ENCODE measurements at regions not wholly inside any gene's neighbourhood (a gene's known extent, or its start where the extent isn't known, plus 50 kb on each side); places are given as distances from the start of the nearest gene placed in this dataset.
A peak's percentile ranks its signal among the peaks of the same experiment; 100 is the strongest.

DNA sequence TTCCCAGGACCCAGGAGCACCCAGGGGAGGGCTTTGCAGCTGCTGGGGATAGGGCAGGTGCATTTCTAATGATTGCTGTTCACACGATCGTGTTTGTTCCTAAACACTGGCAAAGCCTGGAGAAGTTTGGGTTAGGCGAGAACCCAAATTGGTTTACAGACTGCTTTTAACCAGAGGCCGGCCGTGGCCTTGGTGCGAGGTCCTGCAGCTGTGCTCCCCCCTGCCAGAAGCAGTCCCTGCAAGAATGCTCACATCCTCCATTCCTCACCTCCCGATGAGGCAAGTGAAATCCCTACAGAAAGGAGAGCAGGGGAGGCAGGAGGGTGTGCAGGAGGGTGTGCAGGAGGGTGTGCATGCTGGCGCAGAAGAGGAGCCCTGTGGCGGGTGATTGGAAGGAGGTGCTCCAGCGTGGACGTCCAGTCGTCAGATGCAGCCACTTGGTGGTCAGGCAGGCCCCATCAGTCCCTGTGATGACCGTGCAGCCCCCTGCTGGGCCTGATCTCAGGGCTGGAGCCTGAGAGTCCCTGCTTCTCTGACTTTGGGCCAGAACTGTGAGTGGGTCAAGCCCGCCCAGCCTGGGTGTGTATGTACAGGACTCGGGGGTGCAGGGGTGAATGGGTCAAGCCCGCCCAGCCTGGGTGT lies 55.7 kb upstream of the FRMD1 start:
- DNase-seq (ENCODE audit: extremely low spot score) = no peak
- Histone ChIP-seq H3K36me3 (ENCODE audit: insufficient read depth) (no peaks in the 10 kb centered on the region), H3K27ac (ENCODE audit: low read depth) (no peak overlapping the region), H3K4me1 (ENCODE audit: insufficient read depth) (no peaks in the 10 kb centered on the region), H3K4me3 (ENCODE audit: low read depth, low read length) (no peak overlapping the region)
- 92% methylated on average over 16 of the region's 16 CpGs for WGBS

DNA sequence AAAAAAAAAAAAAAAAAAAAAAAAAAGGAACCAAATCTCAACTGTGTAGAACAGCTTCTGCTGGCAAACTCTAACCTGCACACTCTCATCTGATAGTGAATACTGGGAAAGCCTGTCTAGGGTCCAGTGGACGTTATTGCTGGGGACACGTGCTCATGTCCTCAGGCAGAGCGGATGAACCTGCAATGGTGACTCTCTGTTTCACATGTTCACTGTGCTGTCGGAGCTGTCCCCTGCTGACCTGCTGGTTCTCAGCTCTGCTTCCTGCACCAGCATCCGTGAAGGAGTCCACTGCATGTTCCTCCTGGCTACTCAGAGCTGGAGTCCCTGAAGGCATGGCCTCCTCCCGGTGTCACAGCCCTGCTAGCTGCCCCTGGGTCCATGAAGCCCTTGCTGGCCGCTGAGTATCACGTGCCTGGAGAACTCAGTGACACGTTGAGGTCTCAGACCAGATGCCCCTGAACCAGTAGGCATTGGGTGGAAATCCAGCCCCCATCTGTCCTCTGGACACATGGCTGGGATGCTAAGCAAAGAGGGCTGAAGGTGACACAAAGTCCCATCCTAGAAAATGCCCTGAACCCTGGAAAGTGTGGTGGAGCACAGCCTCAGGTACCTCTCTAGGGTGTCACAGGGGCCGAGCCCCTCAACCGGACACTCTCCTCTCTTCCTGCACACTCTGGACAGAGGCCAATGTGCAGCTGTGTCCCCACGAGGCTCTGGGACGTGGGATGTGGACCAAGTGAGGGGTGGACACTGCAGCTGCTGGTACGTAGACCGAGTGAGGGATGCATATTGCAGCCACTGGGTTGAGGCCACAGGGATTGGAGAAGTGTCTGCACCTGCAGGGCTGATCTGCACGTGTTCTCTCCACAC lies 54.9 kb upstream of the FRMD1 start:
- Histone ChIP-seq H3K4me3 (ENCODE audit: low read depth, low read length) (no peak overlapping the region), H3K4me1 (ENCODE audit: insufficient read depth) (no peaks in the 10 kb centered on the region), H3K36me3 (ENCODE audit: insufficient read depth) (no peaks in the 10 kb centered on the region), H3K27ac (ENCODE audit: low read depth) (no peak overlapping the region)
- DNase-seq (ENCODE audit: extremely low spot score) = no peak
- WGBS = 83% methylated on average over 16 of the region's 16 CpGs

DNA sequence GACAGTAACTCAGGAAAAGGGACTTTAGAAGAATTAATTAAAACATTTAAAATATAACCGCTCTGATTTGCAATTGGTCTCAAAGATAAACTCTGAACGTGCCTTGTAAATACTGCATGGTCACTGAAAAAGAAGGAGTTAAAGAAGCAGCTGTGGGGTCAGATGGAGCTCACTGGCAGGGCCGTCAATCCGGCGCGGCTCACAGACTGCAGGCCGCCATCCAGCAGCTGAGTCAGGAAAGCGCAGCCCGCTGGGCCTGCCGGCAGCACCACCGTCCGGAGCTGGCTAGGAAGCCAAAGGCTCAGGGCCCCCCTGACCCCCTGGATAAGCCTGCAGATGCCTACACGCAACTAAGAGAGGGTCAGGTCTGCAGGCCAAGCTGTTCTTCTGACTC lies 54.2 kb upstream of the FRMD1 start:
- Histone ChIP-seq H3K4me1 (ENCODE audit: insufficient read depth) (no peaks in the 10 kb centered on the region), H3K27ac (ENCODE audit: low read depth) (no peak overlapping the region), H3K4me3 (ENCODE audit: low read depth, low read length) (no peak overlapping the region), H3K36me3 (ENCODE audit: insufficient read depth) (no peaks in the 10 kb centered on the region)
- WGBS = 5% methylated on average over 13 of the region's 13 CpGs
- DNase-seq (ENCODE audit: extremely low spot score) = no peak

DNA sequence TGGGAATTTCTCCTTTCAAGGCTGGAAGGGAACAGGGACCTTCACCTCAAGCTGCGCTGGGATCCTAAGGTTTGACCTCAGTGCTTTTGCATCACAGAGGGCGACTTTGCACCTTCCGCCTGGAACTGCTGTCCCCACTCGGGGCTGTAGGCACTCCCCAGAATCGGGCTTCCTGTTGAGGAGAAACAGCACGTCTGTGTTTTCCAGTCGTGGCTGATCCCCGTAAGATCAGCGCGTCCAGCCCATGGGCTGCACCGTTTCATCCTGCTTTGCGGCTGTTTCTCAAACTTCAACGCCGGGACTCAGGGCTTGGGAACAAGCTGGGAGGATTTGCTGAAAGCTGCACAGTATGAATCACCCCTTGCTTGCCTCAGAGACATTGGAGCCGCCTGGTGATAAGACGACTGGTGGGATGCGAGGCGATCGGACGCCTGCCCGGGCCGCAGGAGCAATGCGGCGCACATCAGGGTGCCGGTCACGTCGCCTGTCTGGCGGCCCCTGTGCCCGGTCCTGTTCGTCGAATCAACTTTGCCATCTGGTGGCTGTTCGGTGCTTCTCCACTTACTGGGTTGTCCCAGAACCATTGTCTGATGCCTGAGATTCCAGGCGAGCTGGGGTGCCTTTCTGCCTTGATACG lies 53.6 kb upstream of the FRMD1 start:
- Histone ChIP-seq H3K36me3 (ENCODE audit: insufficient read depth) (no peaks in the 10 kb centered on the region), H3K4me1 (ENCODE audit: insufficient read depth) (no peaks in the 10 kb centered on the region), H3K4me3 (ENCODE audit: low read depth, low read length) (no peak overlapping the region), H3K27ac (ENCODE audit: low read depth) (no peak overlapping the region)
- 15% methylated on average over 34 of the region's 34 CpGs for WGBS
- peak; percentile 47 for DNase-seq (ENCODE audit: extremely low spot score)

- no peak for DNase-seq (ENCODE audit: extremely low spot score)
- no peaks in the 10 kb centered on the region for H3K4me1 ChIP-seq (ENCODE audit: insufficient read depth)
- no peak overlapping the region for H3K4me3 ChIP-seq (ENCODE audit: low read depth, low read length)
- H3K27ac ChIP-seq (ENCODE audit: low read depth) = no peak overlapping the region
- H3K36me3 ChIP-seq (ENCODE audit: insufficient read depth) = no peaks in the 10 kb centered on the region
- WGBS = 90% methylated on average over 20 of the region's 20 CpGs
These were observed 52.7 kb upstream of the FRMD1 start for GRCh38 chr6:168131464-168132415.

DNA sequence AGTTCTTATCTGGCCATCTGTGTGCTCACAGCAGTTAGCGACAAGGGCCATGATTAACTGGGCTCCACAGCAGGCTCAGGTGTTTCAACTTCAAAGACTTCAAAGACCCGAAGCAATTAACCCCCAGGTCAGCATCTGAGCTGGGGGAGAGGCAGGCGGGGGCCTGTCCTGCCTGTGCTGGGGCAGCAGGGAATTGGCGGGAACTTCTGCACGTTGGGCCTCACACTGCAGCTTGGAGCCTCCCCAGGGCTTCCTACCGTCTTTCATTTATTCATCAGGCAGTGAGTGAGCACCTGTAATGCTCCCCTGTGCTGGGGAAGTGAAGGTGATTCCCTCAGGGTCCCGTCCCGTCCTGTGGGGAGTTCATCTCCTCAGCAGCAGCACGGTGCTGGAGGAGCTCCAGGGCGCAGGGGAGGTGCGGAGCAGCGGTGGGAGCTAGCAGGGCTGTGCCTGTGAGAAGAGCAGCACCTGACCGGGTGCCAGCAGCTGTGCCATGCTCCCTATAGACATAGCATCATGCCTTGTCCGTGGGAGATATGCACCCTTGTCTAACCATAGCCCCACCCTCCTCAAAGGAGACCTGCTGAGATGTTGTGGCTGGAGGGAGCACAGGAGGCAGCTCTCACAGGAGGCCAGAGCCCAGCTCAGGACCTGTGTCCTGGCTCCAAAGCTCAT lies 51.8 kb upstream of the FRMD1 start:
- DNase-seq (ENCODE audit: extremely low spot score) = no peak
- no peak overlapping the region for H3K27ac ChIP-seq (ENCODE audit: low read depth)
- no peak overlapping the region for H3K4me3 ChIP-seq (ENCODE audit: low read depth, low read length)
- H3K36me3 ChIP-seq (ENCODE audit: insufficient read depth) = no peaks in the 10 kb centered on the region
- WGBS = 86% methylated on average over 14 of the region's 14 CpGs
- H3K4me1 ChIP-seq (ENCODE audit: insufficient read depth) = no peaks in the 10 kb centered on the region

DNA sequence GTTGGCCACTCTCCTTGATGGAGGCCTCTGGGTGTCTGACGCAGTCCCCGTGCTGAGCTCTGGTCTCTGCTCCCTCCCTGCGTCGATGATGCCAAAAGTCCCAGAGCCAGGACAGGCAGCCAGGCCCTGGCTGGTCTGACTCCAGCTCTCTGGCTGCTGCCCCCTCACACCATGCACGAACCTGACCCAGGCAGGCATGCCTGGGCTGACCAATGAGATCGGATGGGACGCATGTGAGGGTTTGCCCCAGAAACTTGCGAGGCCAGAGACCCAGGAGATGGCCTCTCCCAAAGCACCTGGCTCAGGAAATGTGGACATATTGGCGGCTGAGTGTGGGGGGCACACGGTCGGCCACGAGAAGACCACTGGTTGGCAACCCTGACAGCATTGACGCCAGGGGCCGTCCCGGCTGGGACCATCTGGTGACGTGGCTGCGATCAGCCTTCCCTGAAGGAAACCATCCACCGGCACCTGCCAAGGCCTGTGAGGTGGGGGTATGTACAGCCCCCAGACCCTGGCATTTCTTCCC lies 51.2 kb upstream of the FRMD1 start:
- DNase-seq (ENCODE audit: extremely low spot score) = no peak
- Histone ChIP-seq H3K4me1 (ENCODE audit: insufficient read depth) (no peaks in the 10 kb centered on the region), H3K4me3 (ENCODE audit: low read depth, low read length) (no peak overlapping the region), H3K36me3 (ENCODE audit: insufficient read depth) (no peaks in the 10 kb centered on the region), H3K27ac (ENCODE audit: low read depth) (no peak overlapping the region)
- WGBS = 88% methylated on average over 18 of the region's 18 CpGs

DNA sequence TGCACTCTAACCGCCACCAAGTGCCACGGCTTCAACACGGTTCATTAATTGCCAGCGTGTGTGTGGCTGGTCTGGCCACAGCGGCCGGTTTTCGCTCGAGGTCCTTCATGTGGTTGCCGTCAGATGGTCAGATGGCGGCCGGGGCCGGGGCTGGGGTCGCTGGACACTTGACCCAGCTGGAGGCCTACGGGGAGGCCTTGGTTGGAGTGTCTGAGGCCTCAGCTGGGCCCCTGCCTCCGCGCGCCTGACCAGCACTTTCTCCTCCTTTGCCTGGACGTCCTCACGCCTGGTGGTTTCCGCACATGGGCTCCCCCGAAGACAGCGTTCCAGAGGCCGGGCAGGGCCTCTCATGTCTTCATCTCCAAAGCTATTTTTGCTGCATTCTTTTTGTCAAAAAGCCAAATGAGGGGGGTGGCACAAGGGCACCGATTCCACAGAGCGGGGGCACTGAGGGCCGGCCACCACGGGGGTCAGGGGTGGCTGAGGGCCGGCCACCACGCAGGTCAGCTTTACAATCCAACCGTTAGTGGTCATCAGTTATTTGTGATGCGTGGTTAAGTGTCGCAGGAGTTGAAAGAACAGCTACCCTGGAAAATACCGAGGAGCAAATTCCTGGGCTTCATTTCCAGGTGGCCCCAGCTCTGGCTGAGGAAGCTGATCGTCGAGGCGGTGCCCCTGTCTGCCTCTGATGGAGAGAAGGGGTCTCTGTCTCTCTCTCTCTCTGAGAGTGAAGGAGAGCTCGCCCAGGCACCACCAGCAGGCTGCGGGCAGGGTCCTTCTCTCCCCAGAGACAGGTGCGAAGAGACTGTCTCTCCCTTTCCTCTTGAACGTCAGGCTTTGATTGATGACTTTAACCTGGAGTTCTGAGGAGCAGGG lies 50.5 kb upstream of the FRMD1 start:
- no peak overlapping the region for H3K27ac ChIP-seq (ENCODE audit: low read depth)
- DNase-seq (ENCODE audit: extremely low spot score) = no peak
- no peaks in the 10 kb centered on the region for H3K36me3 ChIP-seq (ENCODE audit: insufficient read depth)
- 93% methylated on average over 40 of the region's 40 CpGs for WGBS
- H3K4me1 ChIP-seq (ENCODE audit: insufficient read depth) = no peaks in the 10 kb centered on the region
- H3K4me3 ChIP-seq (ENCODE audit: low read depth, low read length) = no peak overlapping the region

DNA sequence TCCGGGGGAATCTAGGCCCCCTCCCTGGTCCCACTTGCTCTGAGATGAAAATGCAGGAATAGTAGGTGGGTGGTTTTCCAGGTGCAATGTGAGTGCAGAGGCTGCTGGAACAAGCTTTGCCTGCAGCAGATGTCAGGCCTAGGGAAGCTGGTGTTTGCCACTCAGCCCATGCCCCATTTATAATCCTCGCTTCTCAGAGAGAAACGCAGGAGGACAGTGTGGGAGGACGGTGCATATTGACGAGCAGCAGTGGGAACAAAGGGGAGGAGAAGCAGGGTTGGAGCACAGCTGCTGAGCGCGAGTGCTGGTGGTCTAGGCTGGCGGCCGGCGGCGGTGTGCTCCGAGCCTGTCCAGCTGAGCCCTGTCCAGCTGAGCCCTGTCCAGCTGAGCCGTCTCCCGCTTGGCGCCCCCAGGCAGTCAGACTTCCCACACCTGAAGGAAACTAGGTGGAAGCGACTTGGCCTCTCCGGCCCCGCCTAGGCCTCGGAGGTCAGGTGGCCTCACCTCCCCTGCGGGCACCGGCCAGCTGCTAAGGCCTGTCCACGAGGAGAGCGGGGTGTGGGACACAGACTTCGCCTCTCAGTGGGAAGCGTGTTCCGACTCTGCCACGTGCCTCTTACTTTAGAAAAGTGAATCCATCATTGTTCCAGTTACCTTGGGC lies 49.7 kb upstream of the FRMD1 start:
- H3K4me3 ChIP-seq (ENCODE audit: low read depth, low read length) = no peak overlapping the region
- WGBS = 96% methylated on average over 27 of the region's 27 CpGs
- no peak for DNase-seq (ENCODE audit: extremely low spot score)
- H3K36me3 ChIP-seq (ENCODE audit: insufficient read depth) = no peaks in the 10 kb centered on the region
- H3K27ac ChIP-seq (ENCODE audit: low read depth) = no peak overlapping the region
- H3K4me1 ChIP-seq (ENCODE audit: insufficient read depth) = no peaks in the 10 kb centered on the region
